GM23248 (cell line): ENCODE measurements at regions not wholly inside any gene's neighbourhood (a gene's known extent, or its start where the extent isn't known, plus 50 kb on each side); places are given as distances from the start of the nearest gene placed in this dataset.
A peak's percentile ranks its signal among the peaks of the same experiment; 100 is the strongest.
"Not testable (repeated sequence)": the region's sequence is repeated elsewhere in the genome, so short reads cannot be mapped to it uniquely, and the experiment has no call there.

Experiments
- DNase-seq: peaks from one replicate; pipeline ENCODE4 v3.0.0-alpha.2; 2015
- H2AFZ ChIP-seq: fragments of 200-600 bp; sonication (generic); 2 replicates; pipeline ENCODE4 v1.6.1; 2016; ENCODE audit warnings: antibody characterized with exemption
- H3F3A ChIP-seq: fragments of 200-600 bp; sonication (generic); 2 replicates; pipeline ENCODE4 v1.6.1; 2016; ENCODE audit warnings: mild to moderate bottlenecking, antibody characterized with exemption, mixed run types; ENCODE audit not compliant: insufficient read depth
- H3K27ac ChIP-seq: fragments of 200-600 bp; sonication (generic); 2 replicates; pipeline ENCODE4 v1.5.1; 2016; ENCODE audit warnings: mild to moderate bottlenecking
- H3K27me3 ChIP-seq: fragments of 200-600 bp; sonication (generic); replicated peaks from 2 replicates; pipeline ENCODE4 v1.6.1; 2016; ENCODE audit warnings: mild to moderate bottlenecking; ENCODE audit not compliant: insufficient read depth
- H3K36me3 ChIP-seq: fragments of 200-600 bp; sonication (generic); 2 replicates; pipeline ENCODE4 v1.6.1; 2016; ENCODE audit warnings: low read depth, mild to moderate bottlenecking
- H3K4me1 ChIP-seq: fragments of 200-600 bp; sonication (generic); 2 replicates; pipeline ENCODE4 v1.6.1; 2016; ENCODE audit warnings: mild to moderate bottlenecking; ENCODE audit not compliant: insufficient read depth
- H3K4me2 ChIP-seq: fragments of 200-600 bp; sonication (generic); one replicate; pipeline ENCODE4 v1.6.1; 2016; ENCODE audit warnings: mild to moderate bottlenecking; ENCODE audit not compliant: unreplicated experiment
- H3K4me3 ChIP-seq: fragments of 200-600 bp; sonication (generic); 2 replicates; pipeline ENCODE4 v1.5.1; 2016; ENCODE audit warnings: mild to moderate bottlenecking
- H3K79me2 ChIP-seq: fragments of 200-600 bp; sonication (generic); 2 replicates; pipeline ENCODE4 v1.6.1; 2016; ENCODE audit warnings: mild to moderate bottlenecking; ENCODE audit not compliant: insufficient read depth
- H3K9ac ChIP-seq: fragments of 200-600 bp; sonication (generic); 2 replicates; pipeline ENCODE4 v1.6.1; 2016; ENCODE audit warnings: mild to moderate bottlenecking
- H3K9me2 ChIP-seq: fragments of 200-600 bp; sonication (generic); 2 replicates; pipeline ENCODE4 v1.6.1; 2016; ENCODE audit warnings: mixed run types, mild to moderate bottlenecking, moderate library complexity; ENCODE audit not compliant: insufficient read depth
- H3K9me3 ChIP-seq: fragments of 200-600 bp; sonication (generic); one replicate; pipeline ENCODE4 v1.6.1; 2017; ENCODE audit warnings: low read depth
- H4K20me1 ChIP-seq: fragments of 200-600 bp; sonication (generic); 2 replicates; pipeline ENCODE4 v1.6.0; 2016; ENCODE audit not compliant: insufficient read depth
- EZH2 ChIP-seq: fragments of 200-600 bp; sonication (generic); IDR thresholded peaks from 2 replicates; pipeline ENCODE4 v1.6.1; 2018; ENCODE audit warnings: antibody characterized with exemption, mild to moderate bottlenecking; ENCODE audit not compliant: insufficient read depth, poor library complexity, severe bottlenecking
- EZH2phosphoT487 ChIP-seq: fragments of 200-600 bp; sonication (generic); IDR thresholded peaks from 2 replicates; pipeline ENCODE4 v1.6.1; 2018; ENCODE audit warnings: antibody characterized with exemption, moderate library complexity, mild to moderate bottlenecking, low read depth; ENCODE audit not compliant: insufficient read depth
- WGBS, 2 experiments: methylation state at CpG; one replicate each; pipeline ENCODE4 v1.1.6; 2015 to 2017; ENCODE audit warnings: low lambda C conversion rate in 2 of 2, low coverage in 1 of 2; ENCODE audit errors: missing lambda C conversion rate in 2 of 2; 5-methylcytosine and 5-hydroxymethylcytosine counted together
- in situ Hi-C: fragments of 300-500 bp; cut with MboI; formaldehyde crosslinking; loops from 2 replicates; pipeline ENCODE4 v1.15.0; 2020

GRCh38 chr7:32816409-32816948 is 75.1 kb downstream of the KBTBD2 start:
- H4K20me1 ChIP-seq, H3K4me1 ChIP-seq, H3K9me2 ChIP-seq, in situ Hi-C loops, H2AFZ ChIP-seq, H3K27ac ChIP-seq, H3F3A ChIP-seq, H3K9me3 ChIP-seq, H3K27me3 ChIP-seq, H3K36me3 ChIP-seq, H3K9ac ChIP-seq, H3K79me2 ChIP-seq: not testable (repeated sequence)
- Histone ChIP-seq H3K4me3 (peak overlapping the region; percentile 42; the same call in 1 of the 2 replicates), H3K4me2 (peak overlapping the region; percentile 70)
- peak; percentile 17 for DNase-seq
- 4% methylated on average over 6 of the region's 6 CpGs for WGBS, 2 experiments

DNA sequence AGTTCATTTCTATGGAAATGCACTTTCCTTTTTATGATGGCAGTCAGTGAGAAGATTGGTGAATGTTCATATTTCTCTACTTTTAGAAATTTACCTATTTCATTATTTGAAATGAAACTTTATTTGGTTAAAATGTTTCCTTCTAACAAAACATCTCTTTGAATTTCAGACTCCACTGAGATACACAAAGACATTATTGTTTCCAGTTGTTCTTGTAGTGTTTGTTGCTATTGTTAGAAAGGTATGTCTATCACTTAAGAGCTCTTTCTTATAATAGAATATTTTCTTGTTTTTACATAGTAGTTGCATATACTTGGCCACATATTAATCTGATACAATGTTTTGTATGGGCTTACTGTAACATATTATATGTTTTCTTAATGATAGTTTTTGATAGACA is 76.8 kb downstream of the KBTBD2 start:
- H3K9me3 ChIP-seq, H4K20me1 ChIP-seq, DNase-seq, H3K79me2 ChIP-seq, H3F3A ChIP-seq, H3K27ac ChIP-seq, H2AFZ ChIP-seq, H3K9me2 ChIP-seq, in situ Hi-C loops, H3K36me3 ChIP-seq, H3K4me3 ChIP-seq, H3K4me2 ChIP-seq, H3K4me1 ChIP-seq, H3K9ac ChIP-seq, H3K27me3 ChIP-seq: not testable (repeated sequence)

- TF ChIP-seq EZH2phosphoT487 = no peak
- TF ChIP-seq EZH2 = no peak
These were observed 81.7 kb downstream of the KBTBD2 start for GRCh38 chr7:32809871-32810270.

GRCh38 chr7:32809347-32809746 is 82.2 kb downstream of the KBTBD2 start:
- Histone ChIP-seq H3K27ac (no peak overlapping the region), H3K79me2 (no peaks in the 10 kb centered on the region), H3K9me2 (no peaks in the 10 kb centered on the region), H3K36me3 (no peaks in the 10 kb centered on the region), H4K20me1 (no peaks in the 10 kb centered on the region), H3K4me1 (no peaks in the 10 kb centered on the region), H2AFZ (no peak overlapping the region), H3K9me3 (no peaks in the 10 kb centered on the region), H3F3A (no peaks in the 10 kb centered on the region), H3K27me3 (no peaks in the 10 kb centered on the region), H3K4me3 (no peak overlapping the region), H3K9ac (no peak overlapping the region), H3K4me2 (no peak overlapping the region)
- 86 to 90% methylated on average over 2 of the region's 2 CpGs for WGBS, 2 experiments
- no peak for DNase-seq
- TF ChIP-seq EZH2phosphoT487 (no peak), EZH2 (no peak)
- in situ Hi-C loops = no loop called here

More at GRCh38 chr7:32809871-32810270, 81.7 kb downstream of the KBTBD2 start:
- Histone ChIP-seq H3K27me3 (no peaks in the 10 kb centered on the region), H3K4me1 (no peaks in the 10 kb centered on the region), H4K20me1 (no peaks in the 10 kb centered on the region), H3K79me2 (no peaks in the 10 kb centered on the region), H3K9me2 (no peaks in the 10 kb centered on the region), H3K4me2 (no peak overlapping the region), H2AFZ (no peak overlapping the region), H3F3A (no peaks in the 10 kb centered on the region), H3K36me3 (no peaks in the 10 kb centered on the region), H3K9me3 (no peaks in the 10 kb centered on the region), H3K27ac (no peak overlapping the region), H3K9ac (no peak overlapping the region), H3K4me3 (no peak overlapping the region)
- DNase-seq = no peak
- 68 to 75% methylated on average over 2 of the region's 2 CpGs for WGBS, 2 experiments
- in situ Hi-C loops = no loop called here

DNA sequence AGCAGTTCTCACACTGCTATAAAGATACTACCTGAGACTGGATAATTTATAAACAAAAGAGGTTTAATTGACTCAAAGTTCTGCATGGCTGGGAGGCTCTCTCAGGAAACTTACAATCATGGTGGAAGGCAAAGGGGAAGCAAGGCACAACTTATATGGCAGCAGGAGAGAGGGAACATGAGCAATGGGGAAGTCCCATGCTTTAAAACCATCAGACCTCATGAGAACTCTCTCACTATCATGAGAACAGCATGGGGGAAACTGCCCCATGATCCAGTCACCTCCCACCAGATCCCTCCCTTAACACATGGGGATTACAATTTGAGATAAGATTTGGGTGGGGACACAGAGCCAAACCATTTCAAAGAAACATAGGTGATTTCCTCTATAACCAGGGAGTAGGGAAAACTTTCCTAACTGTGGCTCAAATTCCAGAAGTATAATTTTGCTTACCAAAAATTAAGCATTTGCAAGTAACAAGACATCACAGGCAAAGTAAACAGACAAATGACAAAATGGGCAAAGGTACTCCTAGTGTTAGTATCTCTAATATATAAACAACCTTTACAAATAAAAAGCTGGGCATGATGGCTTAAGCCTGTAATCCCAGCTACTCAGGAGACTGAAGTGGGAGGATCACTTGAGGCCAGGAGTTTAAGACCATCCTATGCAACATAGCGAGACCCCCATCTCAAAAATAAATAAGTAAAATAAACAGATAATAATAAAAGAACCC is 88.0 kb downstream of the KBTBD2 start:
- Histone ChIP-seq H2AFZ (no peak overlapping the region), H3K9me2 (no peaks in the 10 kb centered on the region), H3K4me3 (no peak overlapping the region), H3K4me2 (no peak overlapping the region), H3K27ac (no peak overlapping the region), H3K9ac (no peak overlapping the region), H3K4me1 (no peaks in the 10 kb centered on the region), H3K9me3 (no peaks in the 10 kb centered on the region), H3K36me3 (no peaks in the 10 kb centered on the region), H3K79me2 (no peaks in the 10 kb centered on the region), H4K20me1 (no peaks in the 10 kb centered on the region), H3F3A (no peaks in the 10 kb centered on the region), H3K27me3 (no peaks in the 10 kb centered on the region)
- no peak for TF ChIP-seq EZH2
- TF ChIP-seq EZH2phosphoT487 = no peak
- WGBS, 2 experiments = 82 to 88% methylated on average over 1 of the region's 1 CpG
- no peak for DNase-seq
- in situ Hi-C loops = no loop called here
